NCI-H226 (cell line): ENCODE measurements at regions not wholly inside any gene's neighbourhood (a gene's known extent, or its start where the extent isn't known, plus 50 kb on each side); places are given as distances from the start of the nearest gene placed in this dataset.

ENCODE experiments used
- DNase-seq: peaks from one replicate; pipeline ENCODE4 v3.0.0-alpha.2; 2015

DNA sequence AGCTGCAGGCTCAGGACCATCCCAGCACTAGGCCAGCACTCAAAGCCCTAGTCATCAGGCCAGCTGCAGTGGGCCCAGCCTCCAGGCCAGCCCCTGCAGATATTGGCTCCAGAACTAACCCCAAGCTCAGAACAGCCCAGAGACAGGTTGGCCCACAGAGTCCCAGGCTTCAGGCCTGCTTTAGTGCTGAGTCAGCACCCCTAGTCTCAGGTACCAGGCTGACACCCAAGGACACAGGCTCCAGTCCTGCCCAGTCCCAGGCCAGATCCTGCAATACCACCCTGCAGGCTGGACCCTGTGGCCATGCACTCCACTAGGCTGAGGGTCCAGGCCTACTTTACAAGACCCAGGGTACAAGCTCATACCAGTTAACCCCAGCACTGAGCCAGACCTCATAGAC is 234.4 kb upstream of the GPRIN3 start:
- DNase-seq, result no peak

DNA sequence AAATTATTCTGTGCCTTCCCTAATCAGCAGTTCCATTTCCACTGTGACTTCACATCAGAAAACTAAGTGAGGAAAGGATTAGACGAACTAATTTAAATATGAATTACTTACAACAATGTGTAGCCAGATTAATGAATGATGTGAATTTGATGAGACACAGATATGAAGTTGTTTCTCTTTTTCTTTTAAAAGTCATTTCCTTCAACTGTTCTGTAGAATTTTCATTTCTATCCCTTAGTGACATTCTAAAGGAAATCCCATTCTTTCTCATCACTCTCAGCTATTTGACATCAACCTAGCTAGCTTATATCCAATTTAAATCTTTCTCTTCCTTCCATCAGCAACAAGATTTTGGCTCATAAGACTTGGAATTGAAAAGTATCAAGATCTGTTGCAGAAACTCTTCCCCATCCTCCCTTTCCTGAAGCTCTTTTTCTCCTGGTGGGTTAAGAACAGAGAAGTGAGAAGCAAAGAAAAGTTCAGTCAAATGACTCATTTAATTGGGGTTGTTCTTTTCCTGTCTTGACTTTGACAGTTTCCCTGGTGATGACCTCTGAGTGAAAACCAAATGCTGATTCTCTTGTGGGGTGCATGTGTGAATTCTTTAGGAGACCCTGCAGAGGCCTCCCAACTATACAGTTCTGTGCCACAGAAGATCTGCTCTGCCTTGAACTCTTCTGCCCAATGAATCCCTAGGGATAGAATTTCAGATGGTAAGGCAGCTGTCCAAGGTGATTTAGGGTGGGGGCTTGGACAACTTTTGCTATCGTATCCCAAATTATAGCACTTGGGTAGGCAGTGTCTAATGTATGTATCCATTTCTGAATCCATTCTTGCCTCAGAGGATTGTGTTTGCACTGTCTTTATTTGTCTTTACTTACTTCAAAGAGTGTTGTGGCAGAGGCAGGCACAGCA is 232.5 kb upstream of the GPRIN3 start:
- DNase-seq, result no peak

DNA sequence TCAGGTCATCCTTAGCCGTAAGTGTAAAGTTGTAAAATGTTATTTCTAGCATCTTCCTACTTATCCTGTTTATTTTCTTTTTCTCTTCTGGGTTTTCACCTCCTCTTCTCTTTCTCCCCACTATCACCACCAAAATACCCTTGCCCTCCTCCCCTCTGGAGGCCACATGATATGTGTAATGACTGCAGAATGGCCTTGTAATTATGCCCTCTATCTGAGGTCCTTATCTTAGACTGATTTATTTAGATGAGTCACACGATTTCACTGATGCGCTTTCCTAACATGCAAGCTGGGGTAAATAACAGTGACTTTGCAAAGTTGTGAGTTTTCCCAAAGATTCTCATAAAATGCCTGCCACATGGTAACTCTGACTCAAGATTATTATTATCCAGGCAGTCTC is 231.8 kb upstream of the GPRIN3 start:
- DNase-seq, result peak; percentile 45

DNA sequence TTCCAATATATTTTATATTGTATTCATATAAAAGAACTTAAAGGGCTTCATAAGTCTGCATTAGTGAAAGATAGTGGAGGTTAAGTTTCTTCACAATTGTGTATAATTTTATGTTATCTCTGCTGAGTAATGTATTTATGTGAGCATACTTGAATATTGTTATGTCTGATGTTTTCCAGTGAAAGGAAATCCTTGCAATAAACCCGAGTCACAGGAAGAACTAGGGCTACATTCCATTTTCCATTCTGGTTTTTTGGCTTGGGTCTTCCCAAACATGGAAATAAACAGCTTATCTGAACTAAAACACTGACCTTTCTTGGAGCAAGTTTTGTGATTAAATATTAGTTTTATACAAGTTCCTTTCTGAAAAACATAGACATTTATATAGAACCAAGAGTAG is 231.3 kb upstream of the GPRIN3 start:
- DNase-seq, result no peak

DNA sequence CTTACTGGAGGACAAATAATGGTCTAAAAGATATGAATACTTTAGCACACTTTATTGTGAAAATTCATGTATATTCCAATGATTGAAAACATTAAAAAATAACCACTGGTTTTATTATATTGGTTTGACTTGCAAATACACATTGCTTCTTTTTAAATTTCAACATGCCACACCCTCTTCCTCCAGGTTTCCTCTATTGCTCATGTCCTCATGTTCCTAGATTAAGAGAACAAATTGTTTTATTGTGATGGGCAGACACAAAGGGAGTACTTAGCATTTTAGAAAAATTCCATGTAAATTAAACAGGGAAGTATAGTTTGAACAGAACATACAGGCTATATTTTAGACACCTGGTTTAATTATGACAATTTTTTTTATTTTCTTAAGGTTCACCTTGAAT is 230.6 kb upstream of the GPRIN3 start:
- no peak for DNase-seq

DNA sequence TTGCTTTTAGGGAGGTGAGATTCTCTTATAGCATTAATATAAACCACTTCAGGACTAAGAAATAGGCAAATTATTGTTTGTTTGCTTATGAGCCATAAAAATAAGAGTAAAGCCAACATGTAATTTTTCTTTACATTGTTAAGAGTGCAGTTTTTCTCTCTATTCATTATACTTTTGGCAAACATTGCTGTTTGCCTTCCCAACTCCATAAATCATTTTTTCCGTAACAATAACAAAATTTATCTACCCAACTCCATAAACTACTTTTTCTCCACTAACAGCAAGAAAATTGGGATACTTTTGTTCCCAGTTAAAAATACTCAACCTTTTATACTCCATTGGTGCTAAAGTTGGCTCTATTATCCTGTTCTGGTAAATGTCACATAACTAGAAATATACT is 229.7 kb upstream of the GPRIN3 start:
- no peak for DNase-seq

DNA sequence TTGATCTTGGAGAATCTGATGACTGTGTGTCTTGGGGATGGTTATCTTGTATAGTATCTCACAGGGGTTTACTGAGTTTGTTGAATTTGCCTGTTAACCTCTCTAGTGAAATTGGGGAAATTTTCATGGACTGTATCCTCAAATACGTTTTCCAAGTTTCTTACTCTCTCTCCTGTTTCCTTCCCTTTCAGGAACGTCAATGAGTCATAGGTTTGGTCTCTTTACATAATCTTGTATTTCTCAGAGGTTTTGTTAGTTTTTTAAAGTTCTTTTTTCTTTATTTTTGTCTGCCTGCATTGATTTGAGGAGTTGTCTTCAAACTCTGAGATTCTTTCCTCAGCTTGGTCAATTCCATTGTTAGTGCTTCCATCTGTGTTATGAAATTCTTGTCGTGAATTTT is 227.7 kb upstream of the GPRIN3 start:
- no peak for DNase-seq

DNA sequence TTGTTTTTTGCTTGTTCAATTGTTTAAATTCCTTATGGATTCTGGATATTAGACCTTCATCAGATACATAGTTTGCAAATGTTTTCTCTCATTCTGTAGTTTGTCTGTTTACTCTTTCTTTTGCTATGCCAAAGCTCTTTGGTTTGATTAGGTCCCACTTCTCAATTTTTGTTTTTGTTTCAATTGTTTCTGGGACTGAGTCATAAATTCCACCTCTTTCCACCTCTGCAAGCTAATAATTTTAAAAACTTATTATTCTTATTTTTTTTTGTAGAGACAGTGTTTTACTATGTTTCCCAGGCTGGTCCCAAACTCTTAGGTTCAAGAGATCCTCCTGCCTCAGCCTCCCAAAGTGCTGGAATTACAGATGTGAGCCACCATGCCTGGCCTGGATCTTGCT is 226.8 kb upstream of the GPRIN3 start:
- no peak for DNase-seq

DNA sequence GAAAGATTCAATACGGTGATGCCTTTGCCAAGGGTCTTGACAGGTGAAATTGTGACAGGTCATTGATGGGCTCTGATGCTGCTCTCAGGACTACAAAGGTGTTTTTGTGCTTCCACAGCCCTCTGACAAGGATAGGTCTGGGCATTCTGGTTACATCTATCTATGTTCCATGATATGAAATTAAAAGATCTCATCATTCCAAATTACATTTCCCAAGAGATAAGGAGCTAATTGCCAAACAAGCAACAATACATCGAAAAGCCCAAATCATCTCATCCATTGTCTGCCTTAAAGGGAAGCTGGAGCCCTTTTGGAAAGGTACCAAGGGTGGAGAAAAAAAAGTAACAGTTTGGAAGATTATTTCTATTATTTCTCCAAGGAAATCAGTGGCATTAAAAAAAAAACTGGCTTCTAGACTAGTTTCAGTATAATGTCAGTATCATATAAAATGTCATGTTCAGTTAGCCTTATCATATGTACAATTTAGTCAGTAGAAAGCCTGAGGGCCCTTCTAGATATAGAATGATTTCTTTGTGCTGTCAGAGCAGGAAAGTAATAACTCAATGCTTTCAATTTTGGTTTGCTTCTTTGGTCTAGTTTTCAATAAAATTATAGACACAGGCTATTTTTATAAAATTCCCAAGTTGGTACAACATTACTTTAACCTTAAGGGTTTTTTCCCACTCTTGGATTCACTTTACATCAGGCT is 224.5 kb upstream of the GPRIN3 start:
- no peak for DNase-seq

DNA sequence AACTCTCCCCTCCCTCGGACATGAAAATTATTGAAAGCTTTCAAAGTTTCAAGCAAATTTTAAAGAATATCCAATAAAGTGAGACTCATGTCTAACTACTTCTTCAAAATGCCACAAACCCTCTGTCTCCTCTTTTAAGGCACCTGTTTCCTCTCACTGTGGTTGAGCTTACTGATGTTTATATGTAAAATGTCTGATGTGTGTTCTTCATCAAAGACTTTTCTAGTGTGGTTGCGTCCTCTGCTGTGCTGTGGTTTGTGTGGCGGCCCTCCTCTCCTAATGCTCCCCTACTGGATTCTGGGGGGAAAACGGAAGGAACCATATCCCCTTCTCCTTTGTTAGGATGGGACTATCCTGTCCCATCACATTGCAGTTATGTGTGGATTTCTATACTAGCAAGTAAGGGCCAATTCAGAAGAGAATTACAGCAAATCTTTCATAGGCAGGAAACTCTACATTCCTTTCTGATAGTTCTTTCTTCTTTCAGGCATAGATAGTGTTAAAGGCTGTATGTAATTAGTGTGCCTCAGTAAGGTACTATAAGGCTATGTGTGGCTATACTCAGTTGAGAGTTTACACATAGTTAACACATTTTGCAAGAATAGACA is 221.0 kb upstream of the GPRIN3 start:
- no peak for DNase-seq

DNA sequence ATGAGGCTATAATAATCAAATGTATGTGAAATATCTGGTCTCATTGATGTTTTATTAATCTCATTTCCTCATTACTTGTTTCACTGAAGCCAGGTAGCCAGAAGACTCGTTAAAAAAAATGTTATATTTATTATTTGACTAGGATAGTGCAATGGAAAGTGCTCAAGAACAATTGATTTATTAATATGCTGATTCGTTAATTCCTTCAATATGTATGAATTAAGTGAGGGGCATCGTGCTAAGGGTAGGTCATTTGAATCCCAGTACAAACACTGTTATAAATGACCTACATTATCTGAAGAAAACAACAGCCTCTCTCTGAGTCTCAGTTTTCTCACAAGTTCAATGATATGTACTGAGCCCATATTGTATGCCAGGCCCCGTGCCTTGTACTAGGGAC is 214.2 kb upstream of the GPRIN3 start:
- DNase-seq, result no peak

DNA sequence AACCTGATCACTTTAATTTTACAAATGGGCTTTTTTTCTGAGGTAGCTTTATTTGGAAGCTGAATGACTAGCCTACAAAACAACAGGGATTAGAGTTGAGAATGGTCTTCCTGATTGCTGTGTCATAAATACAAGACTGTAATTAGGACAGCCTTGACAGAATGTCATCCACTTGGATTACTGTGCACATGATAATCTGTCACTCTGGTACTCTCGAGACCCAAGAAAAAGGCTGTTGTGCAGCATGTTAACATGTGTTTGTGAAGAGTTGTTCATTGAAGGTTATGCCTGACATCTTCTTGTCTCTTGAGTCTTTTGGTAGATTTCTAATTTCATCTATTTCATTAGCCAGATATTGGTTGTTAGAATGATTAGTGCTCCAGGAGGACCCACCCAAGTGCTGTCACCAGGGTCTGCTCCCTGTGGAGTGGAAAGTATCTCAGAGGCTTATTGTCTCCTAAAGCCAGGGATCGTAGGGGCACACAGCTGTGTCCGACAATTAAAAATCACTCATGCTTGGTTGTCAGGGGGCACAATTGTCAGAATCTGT is 212.2 kb upstream of the GPRIN3 start:
- no peak for DNase-seq

DNA sequence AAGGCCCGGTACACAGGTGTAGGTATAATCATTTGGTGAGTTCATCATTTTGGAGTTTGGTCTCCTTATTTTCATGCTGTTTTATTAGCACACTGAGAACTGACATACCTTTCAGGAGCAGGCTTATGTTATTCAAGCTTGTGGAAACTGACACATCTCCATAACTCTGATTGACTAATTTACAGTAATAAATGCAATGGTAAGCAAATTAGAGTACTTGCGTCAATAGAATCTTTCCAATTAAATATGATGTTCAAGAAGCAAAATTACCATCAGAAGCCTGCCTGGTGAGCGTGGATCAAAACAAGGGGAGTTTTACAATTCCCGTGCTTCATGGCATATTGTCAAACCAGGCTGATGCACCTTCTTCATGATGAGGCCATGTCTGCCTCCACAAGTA is 210.7 kb upstream of the GPRIN3 start:
- DNase-seq, result no peak

DNA sequence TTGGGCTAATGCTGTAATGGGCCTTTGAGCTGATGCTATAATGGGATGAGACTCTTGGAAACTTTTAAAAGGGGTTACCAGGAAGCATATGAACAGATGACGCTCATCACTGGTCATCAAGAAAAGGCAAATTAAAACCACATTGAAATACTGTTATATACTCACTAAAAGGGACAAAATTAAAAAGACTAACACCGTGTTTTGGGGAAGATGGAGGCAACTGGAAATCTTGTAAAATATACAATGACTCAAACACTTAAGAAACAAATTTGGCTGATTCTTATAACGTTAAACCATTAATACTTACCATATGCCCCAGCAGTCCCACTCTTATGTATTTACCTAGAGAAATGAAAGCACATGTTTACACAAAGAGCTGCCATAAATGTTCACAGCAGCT is 207.2 kb upstream of the GPRIN3 start:
- DNase-seq, result no peak

DNA sequence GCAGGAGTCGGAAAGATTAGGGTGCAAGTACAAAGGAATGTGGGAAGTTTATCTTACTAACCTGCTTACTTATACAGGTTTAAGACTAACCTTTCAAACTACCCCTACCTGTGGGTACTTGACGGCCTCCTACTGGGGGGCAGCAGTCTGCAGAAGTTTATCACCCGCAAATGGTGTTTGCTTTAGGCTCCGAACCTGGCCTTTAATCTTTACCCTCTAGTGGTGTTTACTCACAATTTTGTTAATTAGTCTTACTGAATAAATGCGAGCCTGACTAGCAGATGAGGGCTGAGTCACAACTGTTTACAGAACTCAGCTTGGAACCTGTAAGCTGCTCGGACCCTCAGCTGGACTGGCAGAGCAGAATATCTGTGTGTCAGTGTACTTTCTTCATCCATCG is 204.2 kb upstream of the GPRIN3 start:
- DNase-seq, result no peak

DNA sequence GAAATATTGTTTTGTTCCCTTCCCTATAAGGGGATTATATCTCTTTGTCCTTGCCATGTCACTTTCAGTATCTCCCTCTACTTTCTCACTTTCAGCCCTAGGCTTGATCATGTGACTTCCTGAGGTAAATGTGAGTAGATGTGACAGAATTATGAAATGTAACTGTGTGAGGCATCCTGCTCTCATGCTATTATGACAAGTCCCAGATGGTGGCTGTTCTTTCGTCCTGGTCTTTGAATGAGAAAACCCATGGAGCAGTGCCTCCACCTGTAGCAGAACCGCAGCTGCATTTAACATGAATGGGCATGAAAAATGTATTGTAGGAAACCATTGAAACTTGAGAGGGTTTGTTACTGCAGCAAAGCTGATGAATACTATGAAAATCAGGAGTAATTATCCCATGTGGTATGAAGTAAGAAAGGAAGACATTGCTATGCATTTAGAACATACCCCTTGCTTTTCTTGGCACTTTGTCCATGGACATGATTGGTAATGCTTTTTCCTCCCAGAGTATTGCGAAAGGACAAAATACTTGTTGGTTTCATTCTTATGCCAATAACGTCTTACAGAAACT is 202.2 kb upstream of the GPRIN3 start:
- peak; percentile 57 for DNase-seq

DNA sequence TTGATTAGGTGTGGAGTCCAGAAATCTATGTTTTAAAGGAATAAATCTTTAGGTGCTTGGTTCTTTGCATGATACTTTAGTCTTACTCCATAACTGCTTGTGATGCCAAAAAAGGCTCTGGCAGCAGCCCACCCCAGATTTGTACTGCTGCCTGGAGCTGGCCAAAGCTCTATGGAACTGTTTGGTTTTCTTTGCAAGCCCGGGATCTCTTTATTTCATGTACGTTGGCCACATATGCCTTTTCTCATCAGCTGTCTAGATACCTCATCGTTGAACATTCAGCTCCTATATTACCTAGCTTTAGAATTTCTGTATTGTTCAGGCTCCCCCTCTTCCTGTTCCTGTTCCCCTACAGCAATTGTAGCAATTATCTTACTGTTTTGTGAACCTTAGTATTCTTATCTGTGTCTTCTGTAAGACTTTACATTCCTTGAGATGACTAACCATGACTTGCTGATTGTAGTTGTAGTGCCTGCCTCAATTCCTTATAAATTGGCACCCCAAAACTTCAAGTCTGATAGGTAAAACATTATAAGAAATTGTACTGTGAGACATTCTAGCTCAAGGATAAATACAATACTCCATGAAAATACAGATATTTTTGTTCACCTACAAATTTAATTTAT is 199.4 kb upstream of the GPRIN3 start:
- DNase-seq, result peak; percentile 71

DNA sequence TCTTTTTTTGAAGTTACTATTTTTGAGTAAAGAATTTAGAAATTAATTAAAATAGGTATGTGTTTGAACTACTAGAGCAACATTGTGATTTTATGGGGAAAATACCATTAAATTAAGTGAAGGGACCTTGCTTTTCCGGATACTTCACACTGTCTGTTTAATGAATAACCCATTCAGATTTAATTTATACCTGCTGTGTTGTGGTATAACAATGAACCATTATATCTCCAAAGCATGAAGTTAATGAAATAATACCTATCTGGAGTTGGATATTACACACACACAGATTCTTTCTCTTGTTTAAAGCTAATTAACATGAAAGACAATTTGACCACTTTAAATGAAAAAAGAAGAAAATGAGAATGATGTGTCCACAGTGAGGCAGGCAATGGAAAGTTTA is 195.0 kb upstream of the GPRIN3 start:
- no peak for DNase-seq

DNA sequence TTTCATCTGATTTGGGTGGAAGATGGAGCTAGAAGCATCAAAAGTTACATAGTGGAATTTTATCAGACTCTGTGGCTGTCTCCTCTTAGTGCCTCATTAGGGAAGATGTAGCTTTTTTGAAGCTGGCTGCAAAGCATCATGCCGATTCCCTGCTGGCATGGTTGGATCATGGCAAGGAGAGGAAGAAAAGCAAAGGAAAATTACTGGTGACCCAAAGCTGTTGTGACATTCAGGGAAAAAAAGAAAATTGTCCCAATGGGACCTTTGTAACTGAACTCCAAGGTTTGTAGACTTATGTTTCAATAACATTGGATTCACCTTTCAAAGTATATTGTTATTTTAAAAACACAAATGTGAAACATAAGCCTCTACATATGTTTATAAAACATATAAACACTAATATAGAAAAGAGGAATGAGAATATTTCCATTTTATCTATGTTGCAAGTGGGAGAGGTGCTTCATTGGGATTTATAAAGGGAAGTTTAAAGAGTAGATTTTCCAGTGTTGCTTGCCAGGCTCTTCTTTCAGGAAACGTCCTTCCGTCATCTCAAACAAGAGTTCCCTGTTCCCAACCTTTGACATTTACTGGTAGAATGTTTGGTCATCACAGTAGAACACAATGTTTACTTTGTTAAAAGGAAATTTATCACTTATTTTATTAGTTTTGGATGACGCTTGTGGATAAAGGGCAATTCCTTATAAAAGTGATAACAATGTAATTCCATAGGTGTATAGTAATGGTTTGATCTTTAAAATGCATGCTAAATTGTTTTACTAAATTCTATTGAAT is 190.1 kb upstream of the GPRIN3 start:
- DNase-seq, result no peak

DNA sequence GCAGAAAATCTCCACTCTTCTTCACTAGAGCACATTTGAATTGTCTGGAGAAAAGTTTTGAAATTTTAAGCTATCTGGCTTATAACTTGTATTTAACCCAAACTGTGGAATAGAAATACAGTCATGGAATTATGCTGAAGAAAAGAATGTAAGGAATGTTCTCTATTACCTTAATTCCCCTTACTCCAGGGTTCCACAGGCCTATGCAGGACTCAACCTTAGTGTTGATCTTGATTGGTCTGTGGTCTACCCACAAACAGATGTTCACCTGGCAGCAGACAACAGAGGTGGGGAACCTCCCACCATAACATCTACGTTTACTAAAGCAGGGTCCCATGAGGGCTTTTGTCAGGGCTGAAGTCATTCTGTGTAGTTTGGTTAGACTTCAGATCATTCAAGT is 189.3 kb upstream of the GPRIN3 start:
- peak; percentile 29 for DNase-seq

DNA sequence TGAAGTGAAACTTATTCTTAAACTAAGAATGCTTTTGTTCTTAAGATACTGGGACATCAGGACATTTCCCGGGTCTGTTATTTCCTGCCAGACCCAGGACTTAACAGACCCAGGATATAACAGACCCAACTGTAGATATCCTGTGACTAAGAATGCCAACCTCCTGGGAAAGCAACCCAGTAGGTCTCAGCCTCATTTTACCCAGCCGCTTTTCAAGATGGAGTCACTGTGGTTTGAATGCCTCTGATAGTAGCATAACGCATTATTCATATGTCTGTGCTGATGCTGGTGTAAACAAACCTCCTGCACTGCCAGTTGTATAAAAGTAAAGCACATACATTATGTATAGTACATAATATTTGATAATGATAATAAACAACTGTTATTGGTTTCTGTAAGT is 185.8 kb upstream of the GPRIN3 start:
- no peak for DNase-seq

DNA sequence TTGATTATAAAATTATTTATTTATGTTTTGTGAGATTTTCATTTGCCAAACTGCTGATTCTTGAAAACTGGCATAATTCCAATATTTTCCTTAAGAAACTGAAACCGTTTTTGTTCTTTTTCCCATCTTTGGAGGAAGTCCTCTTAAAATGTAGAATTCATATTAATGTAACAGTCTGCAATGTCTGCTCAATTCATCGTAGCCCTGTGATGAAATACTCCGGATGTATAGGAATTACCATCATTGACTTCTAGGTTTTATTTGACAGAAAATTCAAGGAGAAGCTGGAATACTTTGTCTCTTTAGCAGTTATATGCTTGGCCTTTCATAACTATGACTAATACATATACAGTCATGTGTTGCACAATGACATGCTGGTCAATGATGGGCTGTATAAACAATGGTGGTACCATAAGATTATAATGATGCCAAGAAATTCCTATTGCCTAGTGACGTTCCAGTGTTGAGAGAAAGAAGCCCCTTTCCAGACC is 185.0 kb upstream of the GPRIN3 start:
- peak; percentile 67 for DNase-seq
